ENCODE measurements at regions not wholly inside any gene's neighbourhood (a gene's known extent, or its start where the extent isn't known, plus 50 kb on each side); places are given as distances from the start of the nearest gene placed in this dataset.
"Not testable (repeated sequence)": the region's sequence is repeated elsewhere in the genome, so short reads cannot be mapped to it uniquely, and the experiment has no call there.

- Histone ChIP-seq H2AFZ (ENCODE audit: low read length) (no peak overlapping the region), H3K36me3 (ENCODE audit: insufficient read depth, low read length) (no peaks in the 10 kb centered on the region), H3K27ac (ENCODE audit: low read length) (no peak overlapping the region), H3K4me2 (ENCODE audit: low read depth, low read length, poor library complexity, severe bottlenecking) (no peak overlapping the region), H4K20me1 (ENCODE audit: insufficient read depth, low read depth, low read length) (no peaks in the 10 kb centered on the region), H3K79me2 (ENCODE audit: low read length) (no peaks in the 10 kb centered on the region), H3K4me1 (ENCODE audit: low read length) (peaks cover 4% of the 10 kb centered on the region), H3K9me2 (replicated peaks; ENCODE audit: insufficient read depth, low read length) (no peaks in the 10 kb centered on the region), H3K27me3 (ENCODE audit: low read length) (no peaks in the 10 kb centered on the region), H3K9ac (ENCODE audit: low read length) (no peak overlapping the region), H3K9me3 (ENCODE audit: low read length) (no peaks in the 10 kb centered on the region), H3K4me3 (ENCODE audit: low read length) (no peak overlapping the region)
- DNase-seq: no peak
These were observed 1065.4 kb downstream of the TAF11L14 start for GRCh38 chr5:18699681-18700080.

- Histone ChIP-seq H3K36me3 (ENCODE audit: insufficient read depth, low read length) (no peaks in the 10 kb centered on the region), H3K4me1 (ENCODE audit: low read length) (peaks cover 3% of the 10 kb centered on the region), H3K4me3 (ENCODE audit: low read length) (no peak overlapping the region), H3K9me2 (replicated peaks; ENCODE audit: insufficient read depth, low read length) (no peaks in the 10 kb centered on the region), H3K27ac (ENCODE audit: low read length) (no peak overlapping the region), H3K4me2 (ENCODE audit: low read depth, low read length, poor library complexity, severe bottlenecking) (no peak overlapping the region), H3K9me3 (ENCODE audit: low read length) (no peaks in the 10 kb centered on the region), H3K9ac (ENCODE audit: low read length) (no peak overlapping the region), H2AFZ (ENCODE audit: low read length) (no peak overlapping the region), H3K27me3 (ENCODE audit: low read length) (no peaks in the 10 kb centered on the region), H3K79me2 (ENCODE audit: low read length) (no peaks in the 10 kb centered on the region), H4K20me1 (ENCODE audit: insufficient read depth, low read depth, low read length) (no peaks in the 10 kb centered on the region)
- no peak for DNase-seq
These were observed 1068.6 kb downstream of the TAF11L14 start for GRCh38 chr5:18702821-18703220.

GRCh38 chr5:18712936-18713485, 1078.8 kb downstream of the TAF11L14 start:
- Histone ChIP-seq H3K4me1 (ENCODE audit: low read length) (no peaks in the 10 kb centered on the region), H4K20me1 (ENCODE audit: insufficient read depth, low read depth, low read length) (no peaks in the 10 kb centered on the region), H3K79me2 (ENCODE audit: low read length) (no peaks in the 10 kb centered on the region), H3K9me2 (replicated peaks; ENCODE audit: insufficient read depth, low read length) (no peaks in the 10 kb centered on the region), H2AFZ (ENCODE audit: low read length) (no peak overlapping the region), H3K27me3 (ENCODE audit: low read length) (no peaks in the 10 kb centered on the region), H3K4me3 (ENCODE audit: low read length) (no peak overlapping the region), H3K9me3 (ENCODE audit: low read length) (peaks cover 5% of the 10 kb centered on the region; the same call in 1 of the 2 replicates), H3K4me2 (ENCODE audit: low read depth, low read length, poor library complexity, severe bottlenecking) (no peak overlapping the region), H3K9ac (ENCODE audit: low read length) (no peak overlapping the region), H3K36me3 (ENCODE audit: insufficient read depth, low read length) (no peaks in the 10 kb centered on the region), H3K27ac (ENCODE audit: low read length) (no peak overlapping the region)
- no peak for DNase-seq

DNA sequence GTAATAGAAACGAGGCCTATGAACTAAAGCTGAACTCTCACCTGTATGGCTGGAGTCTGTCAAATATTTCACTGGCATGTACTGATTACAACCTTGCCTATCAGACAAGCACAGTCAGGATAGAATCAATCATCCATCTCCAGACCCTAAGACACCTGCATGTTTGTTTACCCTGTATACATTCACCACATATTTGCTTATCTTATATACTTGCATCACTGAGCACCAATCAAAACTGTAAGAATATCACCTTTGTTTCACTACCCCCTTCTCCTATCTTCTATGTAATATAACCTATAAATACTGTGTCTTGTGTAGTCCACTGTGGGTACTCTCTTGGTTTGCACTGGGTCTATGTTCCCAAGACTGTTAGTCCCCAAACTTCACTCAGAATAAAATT, 1085.7 kb downstream of the TAF11L14 start:
- H3K4me3 ChIP-seq (ENCODE audit: low read length): no peak overlapping the region
- no peak overlapping the region for H3K27ac ChIP-seq (ENCODE audit: low read length)
- H3K9me3 ChIP-seq (ENCODE audit: low read length): no peaks in the 10 kb centered on the region
- peaks cover under 1% of the 10 kb centered on the region; the same call in 1 of the 2 replicates for H3K9me2 ChIP-seq (replicated peaks; ENCODE audit: insufficient read depth, low read length)
- no peaks in the 10 kb centered on the region for H3K4me1 ChIP-seq (ENCODE audit: low read length)
- H2AFZ ChIP-seq (ENCODE audit: low read length): no peak overlapping the region
- no peaks in the 10 kb centered on the region for H4K20me1 ChIP-seq (ENCODE audit: insufficient read depth, low read depth, low read length)
- no peak for DNase-seq
- no peaks in the 10 kb centered on the region for H3K79me2 ChIP-seq (ENCODE audit: low read length)
- H3K9ac ChIP-seq (ENCODE audit: low read length): no peak overlapping the region
- no peak overlapping the region for H3K4me2 ChIP-seq (ENCODE audit: low read depth, low read length, poor library complexity, severe bottlenecking)
- H3K36me3 ChIP-seq (ENCODE audit: insufficient read depth, low read length): no peaks in the 10 kb centered on the region
- H3K27me3 ChIP-seq (ENCODE audit: low read length): no peaks in the 10 kb centered on the region

DNA sequence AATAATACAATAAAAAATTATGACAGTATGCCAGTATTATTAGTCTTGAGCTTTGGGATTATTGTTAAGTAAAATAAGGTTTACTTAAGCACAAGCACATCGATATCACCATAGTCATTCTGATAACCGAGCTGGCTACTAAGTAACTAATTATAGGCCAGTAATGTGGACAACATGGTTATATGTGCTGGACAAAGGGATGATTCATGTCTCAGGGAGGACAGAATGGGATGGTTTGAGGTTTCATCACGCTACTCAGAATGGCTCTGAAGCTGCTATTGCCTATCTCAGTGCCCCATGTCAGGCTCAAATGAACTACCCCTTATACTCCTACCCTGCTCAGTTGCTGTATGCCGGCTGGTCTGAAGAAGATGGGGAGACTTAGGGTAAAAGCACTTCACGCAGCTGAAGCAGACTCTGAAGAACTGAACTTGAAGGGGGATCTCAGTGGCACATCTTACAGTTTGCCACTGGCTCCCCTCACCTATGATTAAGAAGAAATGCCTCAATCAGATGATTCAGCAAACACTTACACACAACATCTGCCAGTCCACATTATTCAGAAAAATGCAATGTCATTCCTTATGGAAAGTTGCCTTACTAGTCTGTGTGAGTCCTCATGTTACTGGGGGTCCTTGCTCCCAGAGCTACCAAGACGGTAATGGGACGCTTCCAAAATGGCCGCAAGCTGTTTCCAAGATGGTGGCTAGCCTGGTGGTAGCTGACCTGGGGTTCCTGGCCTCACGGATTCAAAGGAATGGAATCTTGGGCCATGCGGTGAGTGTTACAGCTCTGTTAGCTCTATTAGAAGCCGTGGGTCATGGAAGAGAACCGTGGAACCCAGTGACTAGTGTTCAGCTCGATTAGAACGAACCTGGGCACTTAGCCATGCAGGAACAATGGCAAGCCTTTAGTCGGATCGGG, 1098.6 kb downstream of the TAF11L14 start:
- H4K20me1 ChIP-seq (ENCODE audit: insufficient read depth, low read depth, low read length): no peaks in the 10 kb centered on the region
- no peaks in the 10 kb centered on the region for H3K79me2 ChIP-seq (ENCODE audit: low read length)
- DNase-seq: no peak
- H2AFZ ChIP-seq (ENCODE audit: low read length): no peak overlapping the region
- H3K9me3 ChIP-seq (ENCODE audit: low read length): peaks cover 14% of the 10 kb centered on the region; the same call in 1 of the 2 replicates
- no peak overlapping the region for H3K4me2 ChIP-seq (ENCODE audit: low read depth, low read length, poor library complexity, severe bottlenecking)
- H3K4me1 ChIP-seq (ENCODE audit: low read length): no peaks in the 10 kb centered on the region
- H3K9me2 ChIP-seq (replicated peaks; ENCODE audit: insufficient read depth, low read length): no peaks in the 10 kb centered on the region
- no peaks in the 10 kb centered on the region for H3K27me3 ChIP-seq (ENCODE audit: low read length)
- H3K27ac ChIP-seq (ENCODE audit: low read length): no peak overlapping the region
- H3K36me3 ChIP-seq (ENCODE audit: insufficient read depth, low read length): no peaks in the 10 kb centered on the region
- H3K9ac ChIP-seq (ENCODE audit: low read length): no peak overlapping the region
- H3K4me3 ChIP-seq (ENCODE audit: low read length): no peak overlapping the region

GRCh38 chr5:18736051-18736398, 1101.8 kb downstream of the TAF11L14 start:
- H3K79me2 ChIP-seq (ENCODE audit: low read length): no peaks in the 10 kb centered on the region
- H3K27me3 ChIP-seq (ENCODE audit: low read length): no peaks in the 10 kb centered on the region
- no peak overlapping the region for H2AFZ ChIP-seq (ENCODE audit: low read length)
- H3K9me2 ChIP-seq (replicated peaks; ENCODE audit: insufficient read depth, low read length): no peaks in the 10 kb centered on the region
- H3K4me2 ChIP-seq (ENCODE audit: low read depth, low read length, poor library complexity, severe bottlenecking): no peak overlapping the region
- H3K9me3 ChIP-seq (ENCODE audit: low read length): peaks cover 12% of the 10 kb centered on the region; the same call in 1 of the 2 replicates
- DNase-seq: no peak
- H3K9ac ChIP-seq (ENCODE audit: low read length): no peak overlapping the region
- no peaks in the 10 kb centered on the region for H3K4me1 ChIP-seq (ENCODE audit: low read length)
- no peaks in the 10 kb centered on the region for H4K20me1 ChIP-seq (ENCODE audit: insufficient read depth, low read depth, low read length)
- no peak overlapping the region for H3K4me3 ChIP-seq (ENCODE audit: low read length)
- H3K36me3 ChIP-seq (ENCODE audit: insufficient read depth, low read length): no peaks in the 10 kb centered on the region
- no peak overlapping the region for H3K27ac ChIP-seq (ENCODE audit: low read length)

DNA sequence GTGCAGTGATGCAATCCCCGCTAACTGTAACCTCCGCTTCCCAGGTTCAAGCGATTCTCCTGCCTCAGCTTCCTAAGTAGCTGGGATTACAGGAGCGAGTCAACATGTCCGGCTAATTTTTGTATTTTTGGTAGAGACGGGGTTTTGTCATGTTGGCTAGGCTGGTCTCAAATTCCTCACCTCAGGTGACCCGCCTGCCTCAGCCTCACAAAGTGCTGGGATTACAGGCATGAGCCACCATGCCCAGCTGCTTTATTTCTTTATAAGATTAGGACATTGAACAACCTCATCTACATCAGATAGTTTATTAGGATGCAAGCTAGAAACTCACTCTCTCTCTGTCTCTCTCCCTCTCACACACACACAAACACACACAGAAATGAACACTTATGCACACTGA, 1102.5 kb downstream of the TAF11L14 start:
- not testable (repeated sequence) for H3K4me2 ChIP-seq (ENCODE audit: low read depth, low read length, poor library complexity, severe bottlenecking); H2AFZ ChIP-seq (ENCODE audit: low read length); DNase-seq; H3K27ac ChIP-seq (ENCODE audit: low read length); H3K9me2 ChIP-seq (replicated peaks; ENCODE audit: insufficient read depth, low read length); H3K4me1 ChIP-seq (ENCODE audit: low read length); H4K20me1 ChIP-seq (ENCODE audit: insufficient read depth, low read depth, low read length); H3K36me3 ChIP-seq (ENCODE audit: insufficient read depth, low read length); H3K27me3 ChIP-seq (ENCODE audit: low read length); H3K4me3 ChIP-seq (ENCODE audit: low read length); H3K9ac ChIP-seq (ENCODE audit: low read length); H3K79me2 ChIP-seq (ENCODE audit: low read length)
- peaks cover 12% of the 10 kb centered on the region; the same call in 1 of the 2 replicates for H3K9me3 ChIP-seq (ENCODE audit: low read length)

GRCh38 chr5:18740301-18740700, 1106.0 kb downstream of the TAF11L14 start:
- Histone ChIP-seq H3K27me3 (ENCODE audit: low read length) (no peaks in the 10 kb centered on the region), H3K9me3 (ENCODE audit: low read length) (no peaks in the 10 kb centered on the region), H3K27ac (ENCODE audit: low read length) (no peak overlapping the region), H3K9ac (ENCODE audit: low read length) (no peak overlapping the region), H3K36me3 (ENCODE audit: insufficient read depth, low read length) (no peaks in the 10 kb centered on the region), H2AFZ (ENCODE audit: low read length) (no peak overlapping the region), H3K79me2 (ENCODE audit: low read length) (no peaks in the 10 kb centered on the region), H3K4me3 (ENCODE audit: low read length) (no peak overlapping the region), H3K9me2 (replicated peaks; ENCODE audit: insufficient read depth, low read length) (no peaks in the 10 kb centered on the region), H3K4me2 (ENCODE audit: low read depth, low read length, poor library complexity, severe bottlenecking) (no peak overlapping the region), H3K4me1 (ENCODE audit: low read length) (peaks cover 5% of the 10 kb centered on the region), H4K20me1 (ENCODE audit: insufficient read depth, low read depth, low read length) (no peaks in the 10 kb centered on the region)
- no peak for DNase-seq

Measured in Karpas-422 (cell line).